B cell (primary cell): ENCODE measurements at regions not wholly inside any gene's neighbourhood (a gene's known extent, or its start where the extent isn't known, plus 50 kb on each side); places are given as distances from the start of the nearest gene placed in this dataset.

Experiments used
- ATAC-seq: fragments of 200-7000 bp; cut with Tn5 transposase; one replicate; pipeline ENCODE4 v1.10.0; 2021; ENCODE audit warnings: low read depth, mild to moderate bottlenecking, moderate number of reproducible peaks, moderate library complexity
- CTCF ChIA-PET: fragments of 350-600 bp; sonication (Branson Sonifier 250); formaldehyde crosslinking; loops from one replicate; lab custom pipeline; 2021; ENCODE audit warnings: antibody characterized with exemption, inconsistent platforms; lab: Charles Lee
- POLR2A ChIA-PET: fragments of 350-600 bp; sonication (Branson Sonifier 250); formaldehyde crosslinking; loops from one replicate; lab custom pipeline; 2021; ENCODE audit warnings: antibody characterized with exemption; lab: Charles Lee
- DNase-seq: peaks from one replicate; pipeline ENCODE4 v3.0.0; 2013
- H2AFZ ChIP-seq: 2 replicates; pipeline ENCODE4 v1.6.1; 2012; ENCODE audit warnings: mild to moderate bottlenecking, low read depth, low read length; ENCODE audit not compliant: insufficient read depth, poor library complexity, severe bottlenecking
- H3K27ac ChIP-seq, 2 donors: 1 replicate in 1 of 2; 2 replicates in 1 of 2; pipeline ENCODE4 v1.5.1; 2012 to 2013; ENCODE audit warnings: low read length in 2 of 2, mild to moderate bottlenecking in 2 of 2, moderate library complexity in 1 of 2
- H3K27me3 ChIP-seq, 4 experiments: fragments of 200-600 bp in 1 of 4; sonication (generic) in 1 of 4; replicated peaks in 1 of 4; 1 replicate in 2 of 4; 2 replicates in 2 of 4; pipeline versions ENCODE4 v1.6.1 to v1.7.0; 2013 to 2016; ENCODE audit warnings: low read length in 3 of 4, mild to moderate bottlenecking in 2 of 4, mixed read lengths in 1 of 4, moderate library complexity in 1 of 4; ENCODE audit not compliant: insufficient read depth in 4 of 4, control insufficient read depth in 3 of 4; ENCODE audit errors: control extremely low read depth in 1 of 4
- H3K36me3 ChIP-seq, 2 experiments: replicated peaks in 1 of 2; 1 replicate in 1 of 2; 2 replicates in 1 of 2; pipeline versions ENCODE4 v1.6.1 to v1.7.1; 2013; ENCODE audit warnings: low read length in 1 of 2; ENCODE audit not compliant: insufficient read depth in 2 of 2, control insufficient read depth in 1 of 2; ENCODE audit errors: control extremely low read depth in 1 of 2, extremely low read depth in 1 of 2
- H3K4me1 ChIP-seq, 2 donors: fragments of 200-600 bp in 1 of 2; sonication (generic) in 1 of 2; 1 replicate in 1 of 2; 2 replicates in 1 of 2; pipeline versions ENCODE4 v1.5.1 to v1.6.1; 2013 to 2017; ENCODE audit warnings: low read length in 2 of 2; ENCODE audit not compliant: control insufficient read depth in 2 of 2, insufficient read depth in 2 of 2
- H3K4me2 ChIP-seq: replicated peaks from 2 replicates; pipeline ENCODE3; 2012; ENCODE audit warnings: mild to moderate bottlenecking, low read depth, low read length; ENCODE audit not compliant: poor library complexity, severe bottlenecking
- H3K4me3 ChIP-seq, 5 experiments: fragments of 200-600 bp in 1 of 5; sonication (generic) in 1 of 5; 1 replicate in 3 of 5; 2 replicates in 2 of 5; pipeline versions ENCODE4 v1.5.1 to v1.7.0; 2011 to 2016; ENCODE audit warnings: low read length in 4 of 5, mild to moderate bottlenecking in 4 of 5, low read depth in 2 of 5, control low read depth in 1 of 5, moderate library complexity in 1 of 5; ENCODE audit not compliant: insufficient read depth in 1 of 5; ENCODE audit errors: control extremely low read depth in 1 of 5, extremely low read depth in 1 of 5
- H3K79me2 ChIP-seq: fragments of 200-600 bp; sonication (generic); one replicate; pipeline ENCODE4 v1.6.0; 2016; ENCODE audit warnings: low read length; ENCODE audit not compliant: control insufficient read depth, insufficient read depth
- H3K9ac ChIP-seq: fragments of 200-600 bp; sonication (generic); 2 replicates; pipeline ENCODE4 v1.6.1; 2017; ENCODE audit warnings: mild to moderate bottlenecking, low read length, moderate library complexity
- H3K9me3 ChIP-seq, 3 donors: one replicate each; pipeline versions ENCODE4 v1.6.1 to v1.7.1; 2013; ENCODE audit warnings: low read length in 2 of 3; ENCODE audit not compliant: control insufficient read depth in 2 of 3, insufficient read depth in 1 of 3; ENCODE audit errors: control extremely low read depth in 1 of 3
- H4K20me1 ChIP-seq: 2 replicates; pipeline ENCODE4 v1.6.0; 2012; ENCODE audit warnings: mild to moderate bottlenecking, low read length; ENCODE audit not compliant: insufficient read depth, control insufficient read depth, poor library complexity, severe bottlenecking
- H3K27ac Mint-ChIP-seq: one replicate; pipeline ENCODE4 v1.8.0; 2021; ENCODE audit warnings: mixed read lengths
- H3K27me3 Mint-ChIP-seq: one replicate; pipeline ENCODE4 v1.8.0; 2021; ENCODE audit warnings: mixed read lengths
- H3K4me1 Mint-ChIP-seq: one replicate; pipeline ENCODE4 v1.8.0; 2021; ENCODE audit warnings: mixed read lengths
- H3K4me3 Mint-ChIP-seq: one replicate; pipeline ENCODE4 v1.8.0; 2021; ENCODE audit warnings: mixed read lengths
- H3K9me3 Mint-ChIP-seq: one replicate; pipeline ENCODE4 v1.8.0; 2022; ENCODE audit warnings: mixed read lengths; ENCODE audit not compliant: insufficient read depth
- EZH2 ChIP-seq: IDR thresholded peaks from 2 replicates; pipeline ENCODE4 v1.6.1; 2012; ENCODE audit warnings: borderline replicate concordance, low read depth, mild to moderate bottlenecking, moderate library complexity, low read length; ENCODE audit not compliant: insufficient read depth, poor library complexity, severe bottlenecking
- WGBS: methylation state at CpG from one replicate; pipeline ENCODE4 v1.1.5; 2013; ENCODE audit warnings: missing lambda C conversion rate; ENCODE audit not compliant: insufficient coverage; 5-methylcytosine and 5-hydroxymethylcytosine counted together
- intact Hi-C: fragments of 100-400 bp; cut with micrococcal nuclease; formaldehyde crosslinking; loops from one replicate; pipeline ENCODE4 v1.10.0; 2022
- TF ChIP-seq, protein P1 (sequence below): fragments of 200-600 bp; IDR thresholded peaks from one replicate; pipeline ENCODE4 v1.8.0; 2022; ENCODE audit warnings: antibody characterized with exemption, mild to moderate bottlenecking

DNA sequence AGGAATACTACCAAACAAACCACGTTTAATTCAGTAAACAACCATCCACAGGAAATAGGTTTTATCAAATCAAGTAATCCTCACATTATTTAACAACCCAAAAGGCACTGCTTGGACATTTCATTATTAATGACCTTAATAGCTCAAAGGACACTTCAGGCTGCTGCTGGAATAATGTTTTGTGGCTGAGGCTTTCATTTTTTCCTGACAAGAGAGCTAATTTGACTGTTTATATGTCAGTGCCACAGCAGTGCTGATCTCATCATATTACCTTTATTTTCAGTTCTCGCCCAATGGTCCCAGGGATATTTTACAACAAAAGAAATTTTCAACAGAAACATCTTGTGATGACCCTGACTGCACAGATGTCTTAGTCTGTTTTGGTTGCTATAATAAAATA, 589.8 kb upstream of the GRAMD2B start:
- Histone ChIP-seq H3K79me2 (no peaks in the 10 kb centered on the region), H3K9me3 (no peaks in the 10 kb centered on the region), H3K9ac (no peak overlapping the region), H3K4me1 (peaks cover 5 to 6% of the 10 kb centered on the region in 2 donors), H4K20me1 (no peaks in the 10 kb centered on the region), H3K4me3 (no peak overlapping the region), H3K36me3 (no peaks in the 10 kb centered on the region), H2AFZ (no peak overlapping the region), H3K4me2 (no peak overlapping the region), H3K27ac (no peak overlapping the region), H3K27me3 (peaks cover 0 to 4% (median 0%) of the 10 kb centered on the region in 4 experiments)
- Mint-ChIP-seq H3K27me3 (peaks cover 20% of the 10 kb centered on the region), H3K27ac (no peak overlapping the region), H3K4me1 (peaks cover 12% of the 10 kb centered on the region), H3K9me3 (peaks cover 6% of the 10 kb centered on the region), H3K4me3 (no peak overlapping the region)
- TF ChIP-seq, protein P1, sequence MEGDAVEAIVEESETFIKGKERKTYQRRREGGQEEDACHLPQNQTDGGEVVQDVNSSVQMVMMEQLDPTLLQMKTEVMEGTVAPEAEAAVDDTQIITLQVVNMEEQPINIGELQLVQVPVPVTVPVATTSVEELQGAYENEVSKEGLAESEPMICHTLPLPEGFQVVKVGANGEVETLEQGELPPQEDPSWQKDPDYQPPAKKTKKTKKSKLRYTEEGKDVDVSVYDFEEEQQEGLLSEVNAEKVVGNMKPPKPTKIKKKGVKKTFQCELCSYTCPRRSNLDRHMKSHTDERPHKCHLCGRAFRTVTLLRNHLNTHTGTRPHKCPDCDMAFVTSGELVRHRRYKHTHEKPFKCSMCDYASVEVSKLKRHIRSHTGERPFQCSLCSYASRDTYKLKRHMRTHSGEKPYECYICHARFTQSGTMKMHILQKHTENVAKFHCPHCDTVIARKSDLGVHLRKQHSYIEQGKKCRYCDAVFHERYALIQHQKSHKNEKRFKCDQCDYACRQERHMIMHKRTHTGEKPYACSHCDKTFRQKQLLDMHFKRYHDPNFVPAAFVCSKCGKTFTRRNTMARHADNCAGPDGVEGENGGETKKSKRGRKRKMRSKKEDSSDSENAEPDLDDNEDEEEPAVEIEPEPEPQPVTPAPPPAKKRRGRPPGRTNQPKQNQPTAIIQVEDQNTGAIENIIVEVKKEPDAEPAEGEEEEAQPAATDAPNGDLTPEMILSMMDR = no peak
- TF ChIP-seq EZH2 = no peak
- no peak for ATAC-seq
- no peak for DNase-seq
- WGBS = 60% methylated on average over 1 of the region's 2 CpGs
- CTCF ChIA-PET = interaction anchor here (0.7 kb wide), 1 partner anchor 939 kb away, joined by 3 read pairs; no protein-coding TSS in a partner anchor
- POLR2A ChIA-PET = no interaction called here
- intact Hi-C loops = no loop called here

DNA sequence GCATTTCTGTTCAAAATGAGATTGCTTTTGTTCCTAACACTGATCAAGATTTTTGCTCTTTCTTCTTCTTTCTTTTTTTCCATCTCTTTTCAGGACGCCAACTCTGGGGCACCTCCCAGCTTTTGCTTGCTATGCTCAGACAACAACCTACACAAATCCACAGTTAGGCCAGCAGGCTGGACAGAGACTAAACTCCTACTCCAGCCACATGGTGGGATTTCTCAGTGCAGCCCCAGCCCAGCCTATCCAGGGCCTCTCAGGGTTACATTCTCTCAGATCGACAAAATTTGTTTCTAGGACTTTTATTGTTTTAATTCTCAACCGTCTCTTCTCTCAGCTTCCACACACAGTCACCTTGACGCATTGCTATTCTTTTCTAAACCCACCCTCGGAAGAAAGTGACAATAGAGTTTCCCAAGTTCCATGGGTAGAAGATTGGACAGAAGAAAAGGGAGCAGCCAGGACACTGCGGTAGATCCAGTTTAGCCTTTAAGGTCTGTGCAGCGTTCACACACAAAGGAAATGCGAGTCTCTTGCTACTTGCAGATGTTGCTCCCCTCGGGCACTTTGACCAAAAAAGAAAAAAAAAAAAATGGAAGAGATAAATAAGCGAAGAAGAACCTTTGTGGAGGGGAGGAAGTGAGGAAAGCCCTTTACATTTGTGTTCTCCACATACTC, 588.6 kb upstream of the GRAMD2B start:
- H3K4me1 ChIP-seq = no peaks in the 10 kb centered on the region
- DNase-seq (no peak), ATAC-seq (no peak)
- CTCF ChIA-PET = interaction anchor here (0.6 to 0.9 kb wide), 3 partner anchors 1127 to 1236 kb away, joined by 3 read pairs; no protein-coding TSS in a partner anchor
- POLR2A ChIA-PET = no interaction called here
- no peak overlapping the region for H3K4me3 Mint-ChIP-seq
- no peak overlapping the region for H3K9ac ChIP-seq
- peaks cover 20% of the 10 kb centered on the region for H3K27me3 Mint-ChIP-seq
- TF ChIP-seq, protein P1 = no peak
- no peak for TF ChIP-seq EZH2
- no peak overlapping the region for H3K27ac Mint-ChIP-seq
- no peaks in the 10 kb centered on the region for H3K79me2 ChIP-seq
- no peak overlapping the region for H2AFZ ChIP-seq
- WGBS = 81% methylated on average over 3 of the region's 10 CpGs
- no peaks in the 10 kb centered on the region for H3K36me3 ChIP-seq
- H4K20me1 ChIP-seq = no peaks in the 10 kb centered on the region
- H3K27me3 ChIP-seq = peaks cover 0 to 4% (median 0%) of the 10 kb centered on the region in 4 experiments
- H3K9me3 ChIP-seq = no peaks in the 10 kb centered on the region
- no peak overlapping the region for H3K27ac ChIP-seq
- intact Hi-C loops = loop anchor here (1.0 kb wide), 2 partner anchors 1310 to 1897 kb away; no protein-coding TSS in a partner anchor
- no peak overlapping the region for H3K4me2 ChIP-seq
- peaks cover 6% of the 10 kb centered on the region for H3K9me3 Mint-ChIP-seq
- no peak overlapping the region for H3K4me3 ChIP-seq
- H3K4me1 Mint-ChIP-seq = peaks cover 4% of the 10 kb centered on the region
